Parathyroid adenoma (tissue), 2 donors: ENCODE measurements at regions not wholly inside any gene's neighbourhood (a gene's known extent, or its start where the extent isn't known, plus 50 kb on each side); places are given as distances from the start of the nearest gene placed in this dataset.

Experiments used
- H2AFZ ChIP-seq: fragments of 300-600 bp; sonication (generic); one replicate; pipeline ENCODE4 v1.7.0; 2017; ENCODE audit warnings: antibody characterized with exemption, mild to moderate bottlenecking
- H3K27ac ChIP-seq: fragments of 300-600 bp; sonication (generic); one replicate; pipeline ENCODE4 v1.7.0; 2017
- H3K27me3 ChIP-seq: fragments of 300-600 bp; sonication (generic); one replicate; pipeline ENCODE4 v1.7.0; 2017; ENCODE audit warnings: low read length; ENCODE audit not compliant: control insufficient read depth, insufficient read depth
- H3K36me3 ChIP-seq: fragments of 300-600 bp; sonication (generic); one replicate; pipeline ENCODE4 v1.7.0; 2017; ENCODE audit warnings: low read length; ENCODE audit not compliant: control insufficient read depth, insufficient read depth
- H3K4me1 ChIP-seq: fragments of 300-600 bp; sonication (generic); one replicate; pipeline ENCODE4 v1.7.0; 2017; ENCODE audit warnings: control low read depth
- H3K4me2 ChIP-seq: fragments of 300-600 bp; sonication (generic); one replicate; pipeline ENCODE4 v1.7.0; 2017; ENCODE audit warnings: low read length
- H3K4me3 ChIP-seq: fragments of 300-600 bp; sonication (generic); one replicate; pipeline ENCODE4 v1.7.0; 2017; ENCODE audit warnings: low read depth, low read length
- H3K79me2 ChIP-seq: fragments of 300-600 bp; sonication (generic); one replicate; pipeline ENCODE4 v1.7.0; 2017; ENCODE audit warnings: control low read depth
- H3K9ac ChIP-seq: fragments of 300-600 bp; sonication (generic); one replicate; pipeline ENCODE4 v1.7.0; 2017; ENCODE audit warnings: mild to moderate bottlenecking
- H3K9me3 ChIP-seq: fragments of 300-600 bp; sonication (generic); one replicate; pipeline ENCODE4 v1.7.0; 2017; ENCODE audit warnings: low read length; ENCODE audit not compliant: control insufficient read depth
- CTCF ChIP-seq: fragments of 300-600 bp; sonication (generic); IDR thresholded peaks from one replicate; pipeline ENCODE4 v1.7.0; 2017; ENCODE audit warnings: antibody characterized with exemption, mild to moderate bottlenecking
- donor health status: primary hyperparathyroidism.

GRCh38 chr15:96182736-96183513 is 147.6 kb upstream of the NR2F2 start:
- no peaks in the 10 kb centered on the region for H3K27me3 ChIP-seq
- no peak overlapping the region for H3K27ac ChIP-seq
- no peak overlapping the region for H2AFZ ChIP-seq
- H3K79me2 ChIP-seq, result no peaks in the 10 kb centered on the region
- H3K4me1 ChIP-seq, result no peaks in the 10 kb centered on the region
- H3K9me3 ChIP-seq, result no peaks in the 10 kb centered on the region
- H3K4me2 ChIP-seq, result no peak overlapping the region
- H3K9ac ChIP-seq, result no peak overlapping the region
- TF ChIP-seq CTCF, result no peak
- no peak overlapping the region for H3K4me3 ChIP-seq
- H3K36me3 ChIP-seq, result no peaks in the 10 kb centered on the region

GRCh38 chr15:96183514-96183850 is 147.0 kb upstream of the NR2F2 start:
- no peaks in the 10 kb centered on the region for H3K36me3 ChIP-seq
- no peak overlapping the region for H3K27ac ChIP-seq
- no peak overlapping the region for H3K4me3 ChIP-seq
- no peak for TF ChIP-seq CTCF
- no peak overlapping the region for H3K9ac ChIP-seq
- no peak overlapping the region for H2AFZ ChIP-seq
- H3K4me2 ChIP-seq, result no peak overlapping the region
- H3K4me1 ChIP-seq, result no peaks in the 10 kb centered on the region
- H3K27me3 ChIP-seq, result no peaks in the 10 kb centered on the region
- H3K79me2 ChIP-seq, result no peaks in the 10 kb centered on the region
- no peaks in the 10 kb centered on the region for H3K9me3 ChIP-seq

- no peaks in the 10 kb centered on the region for H3K36me3 ChIP-seq
- H3K4me3 ChIP-seq, result no peak overlapping the region
- no peaks in the 10 kb centered on the region for H3K79me2 ChIP-seq
- H3K9ac ChIP-seq, result no peak overlapping the region
- H3K27me3 ChIP-seq, result no peaks in the 10 kb centered on the region
- no peak overlapping the region for H3K27ac ChIP-seq
- no peak overlapping the region for H3K4me2 ChIP-seq
- no peaks in the 10 kb centered on the region for H3K4me1 ChIP-seq
- H3K9me3 ChIP-seq, result no peaks in the 10 kb centered on the region
- TF ChIP-seq CTCF, result no peak
- H2AFZ ChIP-seq, result no peak overlapping the region
Measured at GRCh38 chr15:96183867-96184266, 146.6 kb upstream of the NR2F2 start.

- no peaks in the 10 kb centered on the region for H3K36me3 ChIP-seq
- no peak overlapping the region for H3K4me3 ChIP-seq
- H3K27ac ChIP-seq, result no peak overlapping the region
- H3K79me2 ChIP-seq, result no peaks in the 10 kb centered on the region
- no peaks in the 10 kb centered on the region for H3K27me3 ChIP-seq
- no peak overlapping the region for H3K9ac ChIP-seq
- H2AFZ ChIP-seq, result no peak overlapping the region
- no peaks in the 10 kb centered on the region for H3K4me1 ChIP-seq
- no peak overlapping the region for H3K4me2 ChIP-seq
- TF ChIP-seq CTCF, result no peak
- no peaks in the 10 kb centered on the region for H3K9me3 ChIP-seq
Measured at GRCh38 chr15:96184297-96184696, 146.2 kb upstream of the NR2F2 start.

GRCh38 chr15:96186105-96186504 is 144.4 kb upstream of the NR2F2 start:
- H2AFZ ChIP-seq, result no peak overlapping the region
- no peak for TF ChIP-seq CTCF
- no peaks in the 10 kb centered on the region for H3K4me1 ChIP-seq
- H3K9me3 ChIP-seq, result no peaks in the 10 kb centered on the region
- H3K4me2 ChIP-seq, result no peak overlapping the region
- no peaks in the 10 kb centered on the region for H3K79me2 ChIP-seq
- no peaks in the 10 kb centered on the region for H3K27me3 ChIP-seq
- H3K9ac ChIP-seq, result no peak overlapping the region
- H3K27ac ChIP-seq, result no peak overlapping the region
- no peak overlapping the region for H3K4me3 ChIP-seq
- H3K36me3 ChIP-seq, result no peaks in the 10 kb centered on the region
